ENCODE measurements at regions not wholly inside any gene's neighbourhood (a gene's known extent, or its start where the extent isn't known, plus 50 kb on each side); places are given as distances from the start of the nearest gene placed in this dataset.
"Not testable (repeated sequence)": the region's sequence is repeated elsewhere in the genome, so short reads cannot be mapped to it uniquely, and the experiment has no call there.

DNA sequence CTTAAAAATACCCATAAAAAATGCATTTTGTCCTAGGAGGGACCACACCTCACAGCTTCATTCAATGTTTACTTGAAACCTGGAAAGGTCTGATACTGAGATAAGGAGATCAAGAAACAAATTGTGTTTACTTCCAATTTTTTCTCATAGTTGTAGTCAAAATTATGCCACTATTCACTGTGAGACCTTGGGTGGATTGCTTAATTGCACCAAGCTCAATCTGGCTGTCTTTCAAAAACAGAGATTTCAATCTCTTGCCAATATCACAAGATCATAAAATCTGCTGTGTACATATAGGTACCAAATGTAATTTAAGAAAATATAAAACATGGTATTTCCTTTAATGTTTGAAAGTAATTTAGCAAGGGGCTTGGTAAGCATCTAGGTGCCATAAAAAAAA is 186.4 kb upstream of the THBS1 start:
- no peak for DNase-seq (ENCODE audit: low read depth)

DNA sequence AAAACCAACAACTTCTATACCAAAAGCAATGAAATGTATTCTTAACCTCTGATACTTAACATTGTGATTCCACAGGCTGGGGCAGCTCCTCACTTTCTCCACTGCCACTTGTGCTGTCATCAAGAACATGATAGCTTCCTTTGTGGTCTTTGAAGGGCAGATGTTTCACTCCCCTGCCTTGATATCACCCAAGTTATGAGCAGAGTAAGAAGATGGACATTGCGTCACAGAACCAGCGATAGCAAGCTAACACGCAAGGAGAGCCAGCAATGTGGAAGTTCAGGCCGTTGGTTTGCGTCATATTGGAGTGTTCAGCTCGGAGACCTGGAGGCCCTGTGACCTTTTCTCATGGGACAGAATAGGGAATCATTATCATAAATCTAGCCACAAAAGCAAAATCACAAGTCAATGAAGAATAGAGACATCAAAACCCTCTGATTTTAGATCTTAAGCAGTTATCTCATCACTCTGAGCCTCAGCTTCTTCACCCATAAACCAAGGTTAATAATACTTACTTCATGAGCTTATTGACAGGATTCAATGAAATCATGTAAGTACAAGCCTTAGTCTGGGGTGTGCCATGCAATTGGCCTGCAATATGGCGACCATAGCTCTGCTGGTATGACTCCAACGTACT is 183.8 kb upstream of the THBS1 start:
- no peak for DNase-seq (ENCODE audit: low read depth)

DNA sequence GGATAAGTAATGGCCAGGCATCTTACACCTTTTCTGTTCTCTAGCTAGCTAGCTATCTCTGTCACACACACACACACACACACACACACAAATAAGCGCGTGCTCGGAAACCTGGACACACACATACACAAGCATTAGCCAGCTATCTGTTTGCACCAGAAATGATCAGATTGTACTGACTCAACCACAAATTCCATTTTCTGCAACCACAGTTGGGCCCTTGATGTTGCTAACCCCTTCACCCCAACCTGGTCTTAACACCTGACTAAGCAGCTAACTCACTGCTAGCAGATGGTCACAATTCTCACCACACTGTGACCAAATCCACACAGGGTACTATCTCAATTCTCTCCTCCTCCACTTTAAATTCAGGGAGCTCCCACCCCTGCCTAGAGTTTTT is 183.0 kb upstream of the THBS1 start:
- no peak for DNase-seq (ENCODE audit: low read depth)

- no peak for DNase-seq (ENCODE audit: low read depth)
These were observed 181.3 kb upstream of the THBS1 start for GRCh38 chr15:39399600-39399999.

DNA sequence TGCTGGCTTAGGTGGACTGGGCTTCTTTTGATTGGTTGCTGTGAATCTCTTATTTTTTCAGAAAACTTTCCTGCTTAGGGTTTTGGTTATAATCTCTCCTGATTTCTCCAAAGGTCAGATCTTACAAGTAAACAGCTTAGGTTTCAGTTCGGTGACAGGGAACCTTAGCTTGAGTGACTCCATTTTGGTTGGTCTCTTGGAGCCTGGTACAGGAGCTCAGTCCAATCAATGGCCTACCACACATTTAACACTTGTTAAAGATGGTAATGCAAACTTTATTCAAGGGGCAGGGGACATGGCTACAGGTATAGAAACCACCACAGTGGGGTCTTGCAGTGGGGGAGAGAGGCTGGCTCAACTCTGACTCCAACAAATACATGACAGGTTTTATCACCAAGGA is 180.9 kb upstream of the THBS1 start:
- DNase-seq (ENCODE audit: low read depth) = no peak

- no peak for DNase-seq (ENCODE audit: low read depth)
These were observed 179.9 kb upstream of the THBS1 start for GRCh38 chr15:39400821-39401550.

DNA sequence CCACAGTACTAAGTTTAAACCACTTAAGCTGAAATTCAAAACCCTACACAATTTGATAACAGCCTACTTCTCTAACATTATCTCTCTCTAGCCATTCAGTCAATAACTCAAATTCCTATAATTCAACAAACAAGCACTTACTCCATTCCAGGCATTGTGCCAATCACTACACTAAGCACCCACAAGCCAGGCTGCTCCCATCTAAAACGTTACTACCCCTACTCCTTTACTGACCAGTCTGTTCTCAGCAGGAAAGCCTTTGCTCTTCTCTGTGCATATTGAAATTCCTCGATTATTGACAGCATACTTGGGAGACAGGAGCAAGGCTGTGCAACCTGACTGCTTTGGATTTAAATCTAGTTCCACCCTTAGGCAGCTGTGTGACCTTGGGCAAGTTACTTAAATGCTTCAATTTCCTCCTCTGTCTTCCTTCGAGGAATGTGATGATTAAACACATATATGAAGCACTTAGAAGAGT is 177.2 kb upstream of the THBS1 start:
- no peak for DNase-seq (ENCODE audit: low read depth)

DNA sequence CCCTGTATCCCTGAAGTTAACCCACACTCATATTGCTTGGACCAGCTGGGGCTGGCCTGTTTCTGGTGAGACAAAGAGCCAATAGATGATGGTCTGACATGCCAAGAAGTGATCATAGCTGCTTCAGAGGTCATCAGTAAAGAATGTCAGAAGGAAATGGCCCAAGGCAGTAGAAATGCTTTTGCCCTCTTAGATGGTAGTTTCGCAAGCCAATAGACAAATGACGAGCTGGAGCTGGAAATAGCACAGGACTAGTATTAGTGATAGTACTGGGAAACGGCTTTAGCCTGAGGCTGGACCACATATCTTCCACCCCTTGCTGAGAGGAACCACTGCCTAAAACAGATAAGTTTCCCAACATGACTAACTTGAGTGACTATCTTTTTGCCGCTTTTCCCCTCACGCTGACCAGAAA is 176.1 kb upstream of the THBS1 start:
- no peak for DNase-seq (ENCODE audit: low read depth)

DNA sequence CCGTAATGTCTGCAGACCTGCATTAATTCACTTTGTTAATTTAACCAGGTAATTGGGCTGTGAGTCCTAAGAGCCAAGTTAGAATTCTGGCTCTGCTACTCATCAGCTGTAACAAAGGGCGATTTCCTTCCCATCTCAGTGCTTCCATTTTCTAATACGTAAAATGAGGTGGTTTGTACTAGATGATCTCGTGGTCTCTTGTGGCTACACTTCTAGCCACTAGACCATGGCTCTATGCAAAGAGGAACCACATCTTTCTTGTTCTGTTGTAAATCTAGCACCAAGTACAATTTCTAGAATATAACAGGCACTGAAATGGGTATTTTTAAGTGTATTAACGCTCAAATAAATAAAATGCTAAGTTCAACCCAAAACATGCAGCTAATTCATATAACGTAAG is 174.4 kb upstream of the THBS1 start:
- DNase-seq (ENCODE audit: low read depth) = no peak

DNA sequence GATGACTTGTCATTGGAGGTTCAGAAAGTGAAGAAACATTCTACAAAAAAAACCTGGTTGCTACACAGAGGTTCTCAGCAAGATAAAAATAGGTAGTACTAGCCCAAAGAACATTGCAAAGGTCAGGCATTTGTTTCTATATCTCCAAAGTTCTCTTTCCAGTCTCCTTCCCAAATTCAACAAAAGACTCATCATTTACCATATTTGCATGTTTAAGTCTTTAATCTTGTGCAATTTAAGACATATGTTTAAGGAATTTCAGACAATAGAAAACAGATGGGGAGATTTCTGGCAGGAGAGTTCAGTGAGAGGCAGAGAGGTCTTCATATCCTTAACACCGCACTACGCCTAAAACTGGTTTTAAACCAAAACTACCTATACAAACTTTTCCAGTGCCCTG is 173.8 kb upstream of the THBS1 start:
- no peak for DNase-seq (ENCODE audit: low read depth)

DNA sequence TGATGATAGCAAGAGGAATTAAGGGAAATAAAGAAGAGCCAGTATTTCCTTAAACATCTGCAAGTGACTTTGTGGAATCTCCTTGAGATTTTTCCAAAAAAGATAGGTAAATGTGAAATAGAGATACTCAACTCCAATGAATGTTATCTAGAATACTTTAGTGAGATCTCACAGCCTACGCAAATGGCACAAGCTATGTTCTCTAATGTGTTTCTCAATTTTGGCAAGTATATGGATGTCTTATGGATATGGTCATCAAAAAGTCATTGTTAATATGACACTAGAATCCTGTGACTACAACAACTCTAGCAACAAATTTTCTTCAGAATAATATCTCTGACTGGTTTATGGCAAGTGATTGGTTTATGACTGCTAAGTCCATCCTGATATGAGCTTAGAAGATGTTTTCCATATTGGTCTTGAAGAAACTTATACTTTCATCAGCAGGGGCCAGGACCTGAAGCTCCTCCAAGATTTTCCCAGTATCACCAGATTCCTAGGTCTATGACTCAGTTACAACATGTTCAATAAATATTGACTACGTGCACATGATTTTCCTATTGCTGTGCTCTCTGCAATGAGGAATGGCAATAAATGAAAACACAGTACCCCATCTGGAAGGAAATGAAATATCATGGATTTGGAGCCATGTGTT is 170.9 kb upstream of the THBS1 start:
- DNase-seq (ENCODE audit: low read depth) = no peak

- no peak for DNase-seq (ENCODE audit: low read depth)
These were observed 169.5 kb upstream of the THBS1 start for GRCh38 chr15:39411102-39411989.

GRCh38 chr15:39413558-39413957 is 167.3 kb upstream of the THBS1 start:
- DNase-seq (ENCODE audit: low read depth) = no peak

- DNase-seq (ENCODE audit: low read depth) = no peak
These were observed 166.7 kb upstream of the THBS1 start for GRCh38 chr15:39414201-39414600.

- DNase-seq (ENCODE audit: low read depth) = no peak
These were observed 165.2 kb upstream of the THBS1 start for GRCh38 chr15:39415634-39416033.

- DNase-seq (ENCODE audit: low read depth) = no peak
These were observed 164.6 kb upstream of the THBS1 start for GRCh38 chr15:39416258-39416657.

DNA sequence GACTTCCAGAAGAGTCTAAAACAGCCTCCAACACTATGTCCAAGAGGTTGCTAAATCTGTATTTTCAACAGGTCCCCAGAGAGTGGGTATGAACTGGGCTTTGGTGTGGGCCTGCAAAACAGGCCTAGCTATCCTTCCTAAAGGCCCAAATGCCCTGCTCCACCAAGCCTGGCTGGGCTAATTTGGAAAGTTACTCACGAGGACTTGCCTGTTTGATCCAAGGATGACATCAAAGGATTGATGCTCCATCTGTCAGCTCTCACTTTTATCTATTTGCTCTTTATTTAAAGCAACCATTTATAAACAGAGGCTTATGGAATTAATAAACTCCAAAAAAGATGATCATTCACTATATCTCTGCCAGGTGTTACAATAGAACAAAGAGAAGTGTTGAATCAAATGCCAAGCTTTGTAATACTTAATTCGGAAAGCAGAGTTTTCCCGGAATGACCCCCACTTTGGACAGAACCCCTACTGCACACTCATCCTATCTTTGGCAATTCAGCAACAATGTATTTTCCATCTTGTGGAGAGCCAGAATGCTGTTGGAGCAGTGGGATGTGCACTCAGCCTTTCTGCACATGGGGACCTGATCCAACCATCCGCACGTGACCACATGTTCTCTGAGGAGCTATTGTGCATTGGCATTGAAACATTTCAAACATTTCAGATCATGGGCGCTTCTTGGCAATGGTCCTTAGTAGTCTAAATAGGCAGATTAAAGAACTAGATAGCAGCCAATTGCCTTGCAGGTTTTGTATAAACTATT is 163.3 kb upstream of the THBS1 start:
- no peak for DNase-seq (ENCODE audit: low read depth)

DNA sequence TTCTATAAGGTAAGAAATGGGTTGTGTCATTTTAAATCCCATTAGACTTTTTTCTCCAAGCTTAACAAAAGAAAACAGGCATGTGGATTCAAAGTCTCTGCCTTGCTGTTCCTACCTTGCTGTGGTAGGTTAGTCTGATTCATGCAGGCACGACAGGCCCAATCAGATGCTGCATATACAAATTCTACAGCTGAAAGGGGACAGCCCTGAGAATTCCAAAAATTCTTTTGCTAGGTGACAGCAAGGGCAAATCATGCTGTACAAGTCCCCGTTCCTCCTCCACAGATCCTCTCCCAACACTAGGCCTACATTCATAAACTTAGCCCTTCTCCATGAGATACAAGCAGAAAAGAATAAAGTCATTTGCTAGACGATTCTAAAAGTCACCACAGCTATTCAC is 161.2 kb upstream of the THBS1 start:
- DNase-seq (ENCODE audit: low read depth) = no peak

GRCh38 chr15:39420123-39420852 is 160.6 kb upstream of the THBS1 start:
- not testable (repeated sequence) for DNase-seq (ENCODE audit: low read depth)

DNA sequence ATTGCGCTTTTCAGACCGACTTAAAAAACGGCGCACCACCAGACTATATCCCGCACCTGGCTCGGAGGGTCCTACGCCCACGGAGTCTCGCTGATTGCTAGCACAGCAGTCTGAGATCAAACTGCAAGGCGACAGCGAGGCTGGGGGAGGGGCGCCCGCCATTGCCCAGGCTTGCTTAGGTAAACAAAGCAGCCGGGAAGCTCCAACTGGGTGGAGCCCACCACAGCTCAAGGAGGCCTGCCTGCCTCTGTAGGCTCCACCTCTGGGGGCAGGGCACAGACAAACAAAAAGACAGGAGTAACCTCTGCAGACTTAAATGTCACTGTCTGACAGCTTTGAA is 160.1 kb upstream of the THBS1 start:
- not testable (repeated sequence) for DNase-seq (ENCODE audit: low read depth)
